GM12873 (cell line): ENCODE measurements at regions not wholly inside any gene's neighbourhood (a gene's known extent, or its start where the extent isn't known, plus 50 kb on each side); places are given as distances from the start of the nearest gene placed in this dataset.

ENCODE experiments used
- TF ChIP-seq, protein P1 (sequence below): IDR thresholded peaks from 2 replicates; pipeline ENCODE4 v1.5.1; 2012; ENCODE audit warnings: low read depth, mild to moderate bottlenecking, moderate library complexity, low read length, control low read depth; ENCODE audit not compliant: insufficient read depth; ENCODE audit errors: missing control alignments

DNA sequence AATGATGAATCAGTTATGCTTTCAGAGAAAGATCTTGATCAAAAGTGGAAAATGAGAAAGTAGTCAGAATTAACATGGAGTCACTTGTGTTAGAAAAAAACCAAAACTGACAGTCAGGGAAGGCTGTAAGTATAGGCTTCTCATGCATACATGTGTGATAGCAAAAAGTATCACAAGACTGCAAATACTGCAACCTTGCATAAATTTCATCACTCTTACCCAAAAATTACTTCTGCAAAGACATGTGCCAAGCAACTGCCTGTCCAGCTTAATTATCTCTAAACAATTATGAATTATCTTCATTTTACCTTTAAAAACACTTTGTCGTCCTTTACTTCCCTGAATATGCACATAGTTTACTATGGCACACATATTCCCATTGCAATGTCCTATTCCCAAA is 2466.4 kb upstream of the PCDH20 start:
- TF ChIP-seq, protein P1, sequence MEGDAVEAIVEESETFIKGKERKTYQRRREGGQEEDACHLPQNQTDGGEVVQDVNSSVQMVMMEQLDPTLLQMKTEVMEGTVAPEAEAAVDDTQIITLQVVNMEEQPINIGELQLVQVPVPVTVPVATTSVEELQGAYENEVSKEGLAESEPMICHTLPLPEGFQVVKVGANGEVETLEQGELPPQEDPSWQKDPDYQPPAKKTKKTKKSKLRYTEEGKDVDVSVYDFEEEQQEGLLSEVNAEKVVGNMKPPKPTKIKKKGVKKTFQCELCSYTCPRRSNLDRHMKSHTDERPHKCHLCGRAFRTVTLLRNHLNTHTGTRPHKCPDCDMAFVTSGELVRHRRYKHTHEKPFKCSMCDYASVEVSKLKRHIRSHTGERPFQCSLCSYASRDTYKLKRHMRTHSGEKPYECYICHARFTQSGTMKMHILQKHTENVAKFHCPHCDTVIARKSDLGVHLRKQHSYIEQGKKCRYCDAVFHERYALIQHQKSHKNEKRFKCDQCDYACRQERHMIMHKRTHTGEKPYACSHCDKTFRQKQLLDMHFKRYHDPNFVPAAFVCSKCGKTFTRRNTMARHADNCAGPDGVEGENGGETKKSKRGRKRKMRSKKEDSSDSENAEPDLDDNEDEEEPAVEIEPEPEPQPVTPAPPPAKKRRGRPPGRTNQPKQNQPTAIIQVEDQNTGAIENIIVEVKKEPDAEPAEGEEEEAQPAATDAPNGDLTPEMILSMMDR, result no peak

DNA sequence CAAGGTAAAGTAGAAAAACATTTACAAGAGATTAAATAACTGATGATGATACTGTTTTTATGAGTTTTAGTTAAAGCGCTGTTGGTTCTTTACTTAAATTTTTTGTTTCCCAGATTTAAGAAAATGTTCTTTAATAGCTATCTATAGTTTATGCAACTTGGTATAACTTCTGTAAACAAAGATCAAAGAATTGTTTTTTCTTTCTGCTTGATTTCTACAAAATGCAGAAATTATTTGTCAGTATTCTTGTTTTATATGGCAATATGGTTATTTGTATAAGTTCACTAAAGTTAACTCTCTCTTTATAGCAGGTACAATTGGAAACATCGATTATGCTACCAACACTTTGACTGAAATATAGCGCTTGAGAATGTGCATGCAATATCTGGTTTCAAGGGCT is 2465.1 kb upstream of the PCDH20 start:
- TF ChIP-seq, protein P1, result no peak

DNA sequence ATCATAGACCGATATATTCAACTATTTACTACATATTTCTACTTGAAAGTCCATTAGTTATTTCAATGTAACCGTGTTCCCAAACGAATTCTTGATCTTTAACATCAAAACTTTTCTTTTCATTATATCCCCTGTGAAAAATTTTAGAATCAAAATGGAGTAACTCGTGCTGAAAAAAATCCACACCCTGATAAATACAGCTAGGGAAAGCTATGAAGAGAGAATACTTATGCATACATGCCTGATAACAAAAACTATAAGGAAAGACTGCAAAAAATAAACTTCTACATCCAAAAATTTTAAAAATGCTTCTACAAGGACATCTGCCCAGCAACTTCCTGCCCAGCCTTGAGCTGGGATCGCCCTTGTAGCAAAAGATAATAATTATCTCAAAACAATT is 2458.3 kb upstream of the PCDH20 start:
- TF ChIP-seq, protein P1, result no peak

DNA sequence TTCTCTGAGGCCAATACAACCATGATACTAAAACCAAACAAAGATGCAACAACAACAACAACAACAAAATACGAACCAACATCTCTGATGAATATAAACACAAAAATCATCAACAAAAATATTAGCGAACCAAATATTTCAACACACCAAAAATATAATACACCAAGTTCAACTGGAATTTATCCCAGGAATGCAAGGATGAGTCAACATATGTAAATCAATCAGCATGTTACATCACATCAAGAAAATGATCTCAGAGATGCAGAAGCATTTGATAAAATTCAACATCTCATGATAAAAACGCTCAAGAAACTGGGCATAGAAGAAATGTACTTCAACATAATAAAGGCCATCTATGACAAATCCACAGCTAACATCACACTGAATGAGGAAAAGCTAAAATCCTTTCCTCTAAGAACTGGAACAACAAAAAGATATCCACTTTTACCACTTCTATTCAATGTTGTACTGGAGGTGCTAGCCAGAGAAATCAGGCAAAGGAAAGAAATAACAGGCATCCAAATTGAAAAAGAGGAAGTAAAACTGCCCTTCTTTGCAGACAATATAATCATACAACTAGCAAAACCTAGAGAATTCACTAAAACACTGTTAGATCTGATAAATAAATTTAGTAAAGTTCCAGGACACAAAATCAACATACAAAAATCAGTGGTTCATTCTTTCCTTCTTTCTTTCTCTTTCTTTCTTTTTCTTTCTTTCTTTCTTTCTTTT is 2448.7 kb upstream of the PCDH20 start:
- TF ChIP-seq, protein P1, result no peak

DNA sequence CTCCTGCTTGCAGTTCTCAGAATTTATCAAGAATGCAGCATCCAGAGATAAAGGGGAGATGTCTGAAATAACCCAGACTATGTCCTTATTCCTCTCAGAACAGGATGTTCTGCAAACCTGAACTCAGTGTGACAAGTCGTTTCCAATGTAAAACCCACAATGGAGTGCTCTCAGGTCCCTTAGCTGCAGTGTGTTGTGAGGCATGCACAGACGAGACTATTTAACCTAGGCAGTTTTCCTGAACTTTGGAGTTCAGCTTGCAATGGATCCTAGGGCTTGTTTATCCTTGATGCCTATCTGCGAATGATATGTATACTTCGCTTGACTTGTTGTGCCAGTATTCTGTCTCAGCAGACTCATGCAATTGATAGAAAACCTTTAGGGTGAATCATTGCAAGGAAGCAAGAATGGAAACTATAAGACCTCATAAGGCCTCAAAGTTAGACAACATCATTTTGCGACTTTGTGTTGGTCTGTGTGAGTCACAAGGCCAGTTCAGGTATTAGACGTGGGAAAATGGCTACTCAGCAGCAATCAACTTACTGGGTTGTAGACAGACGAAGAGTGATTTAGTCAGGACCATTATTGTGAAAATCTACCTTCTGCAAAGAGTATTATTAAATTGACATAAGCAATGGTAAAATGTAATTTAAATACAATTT is 2439.9 kb upstream of the PCDH20 start:
- TF ChIP-seq, protein P1, result no peak

DNA sequence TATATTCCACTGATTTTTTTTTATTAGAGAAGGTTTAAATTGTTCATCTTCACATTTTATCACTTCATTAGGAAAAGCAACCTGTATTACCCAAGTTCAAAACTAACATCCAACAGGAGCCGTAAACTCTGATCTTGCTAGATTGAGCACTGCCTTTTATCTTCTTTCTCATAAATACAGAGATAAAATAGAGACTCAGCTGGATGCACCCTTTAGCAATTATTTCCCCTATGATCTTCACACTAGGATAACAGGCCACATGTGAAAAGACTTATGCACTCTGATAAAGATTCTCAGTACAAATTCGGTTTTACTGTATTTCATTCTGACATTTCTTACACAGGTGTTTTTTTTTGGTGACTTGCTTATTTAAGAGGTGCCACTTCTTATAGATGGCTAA is 2438.2 kb upstream of the PCDH20 start:
- TF ChIP-seq, protein P1, result no peak

DNA sequence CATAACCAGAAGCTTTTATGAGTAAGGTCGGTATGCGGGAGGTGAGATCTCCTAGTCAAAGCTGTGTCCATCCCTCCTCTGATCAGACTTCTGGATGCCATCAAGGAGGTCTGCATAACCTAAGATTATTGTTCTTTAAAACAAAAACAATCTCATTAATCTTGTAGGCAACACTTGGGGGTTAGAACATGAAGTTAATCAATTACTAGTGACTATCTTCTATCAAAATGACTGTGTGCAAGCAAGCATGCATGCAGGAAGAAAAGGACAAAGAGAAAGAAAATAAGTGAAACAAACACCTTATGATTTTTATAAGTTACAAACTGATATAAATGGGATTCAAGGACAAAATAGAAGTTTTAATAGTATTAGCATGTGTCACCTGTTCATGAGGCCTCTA is 2435.9 kb upstream of the PCDH20 start:
- TF ChIP-seq, protein P1, result no peak
